Small intestine (tissue), 7 donors: ENCODE measurements at regions not wholly inside any gene's neighbourhood (a gene's known extent, or its start where the extent isn't known, plus 50 kb on each side); places are given as distances from the start of the nearest gene placed in this dataset.
"Not testable (repeated sequence)": the region's sequence is repeated elsewhere in the genome, so short reads cannot be mapped to it uniquely, and the experiment has no call there.

ENCODE experiments used
- DNase-seq, 2 donors: peaks; one replicate each; pipeline versions ENCODE4 v3.0.0 to v3.0.0-alpha.2; 2013
- FAIRE-seq: peaks from 2 replicates; lab custom pipeline; 2012; peaks lifted over from hg19 to GRCh38; lab: Jason Lieb, UNC
- H3K27ac ChIP-seq, 3 donors: one replicate each; pipeline ENCODE4 v1.5.1; 2013; ENCODE audit warnings: low read length in 2 of 3, mild to moderate bottlenecking in 2 of 3, control low read depth in 1 of 3, inconsistent platforms in 1 of 3, low read depth in 1 of 3, moderate library complexity in 1 of 3
- H3K27me3 ChIP-seq, 3 donors: one replicate each; pipeline ENCODE4 v1.6.1; 2013; ENCODE audit warnings: low read length in 3 of 3, inconsistent platforms in 1 of 3; ENCODE audit not compliant: control insufficient read depth in 3 of 3, insufficient read depth in 3 of 3
- H3K36me3 ChIP-seq, 3 donors: one replicate each; pipeline ENCODE4 v1.6.1; 2013; ENCODE audit warnings: low read length in 3 of 3, inconsistent platforms in 1 of 3, low read depth in 1 of 3, mild to moderate bottlenecking in 1 of 3, moderate library complexity in 1 of 3; ENCODE audit not compliant: control insufficient read depth in 3 of 3, insufficient read depth in 2 of 3
- H3K4me1 ChIP-seq, 3 donors: one replicate each; pipeline ENCODE4 v1.6.1; 2013; ENCODE audit warnings: low read length in 2 of 3, inconsistent platforms in 1 of 3, low read depth in 1 of 3, mild to moderate bottlenecking in 1 of 3, moderate library complexity in 1 of 3; ENCODE audit not compliant: control insufficient read depth in 3 of 3, insufficient read depth in 2 of 3
- H3K4me3 ChIP-seq, 3 donors: one replicate each; pipeline ENCODE4 v1.5.1; 2013; ENCODE audit warnings: low read length in 3 of 3, control low read depth in 1 of 3, inconsistent platforms in 1 of 3, low read depth in 1 of 3, mild to moderate bottlenecking in 1 of 3, moderate library complexity in 1 of 3
- H3K9me3 ChIP-seq, 2 donors: one replicate each; pipeline ENCODE4 v1.6.1; 2013; ENCODE audit warnings: low read depth in 1 of 2, low read length in 1 of 2; ENCODE audit not compliant: control insufficient read depth in 2 of 2, insufficient read depth in 1 of 2
- WGBS, 3 donors: extraction: QIAGEN DNeasy Blood & Tissue Kit; methylation state at CpG; one replicate each; pipeline ENCODE4 v1.1.7; 2013; 5-methylcytosine and 5-hydroxymethylcytosine counted together
- donor health status: healthy with polysubstance abuse.
- donor health status: control.
- donor health status: control.
- donor health status: Bipolar disorder and iron deficiency.
- donor health status: healthy.

DNA sequence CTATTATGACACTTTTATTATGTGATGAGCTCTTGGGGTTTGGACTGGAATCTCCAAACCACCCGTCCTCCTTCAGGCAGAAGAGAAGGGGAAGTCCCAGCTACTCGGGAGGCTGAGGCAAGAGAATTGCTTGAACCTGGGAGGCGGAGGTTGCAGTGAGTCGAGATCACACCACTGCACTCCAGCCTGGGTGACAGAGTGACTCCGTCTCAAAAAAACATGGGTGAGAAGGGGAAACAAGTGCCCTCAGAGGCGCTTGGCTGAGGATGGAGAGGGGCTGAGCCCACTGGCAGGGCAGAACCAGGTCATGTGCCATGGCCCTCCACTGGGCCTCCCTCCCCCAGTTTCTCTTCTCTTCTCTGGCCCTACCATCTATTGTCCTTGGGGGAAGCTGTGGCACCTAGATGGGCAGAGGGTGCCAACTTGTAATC, 120.9 kb upstream of the SMURF2 start:
- WGBS, 3 donors: 67 to 84% (median 84%) methylated on average over 6 of the region's 6 CpGs
- Histone ChIP-seq H3K9me3 (peaks cover 0 to 2% of the 10 kb centered on the region in 2 donors), H3K4me1 (peaks cover 3 to 45% (median 3%) of the 10 kb centered on the region in 3 donors), H3K27ac (no peak overlapping the region), H3K27me3 (peaks cover 0 to 39% (median 0%) of the 10 kb centered on the region in 3 donors), H3K4me3 (no peak overlapping the region), H3K36me3 (peaks cover 4 to 57% (median 6%) of the 10 kb centered on the region in 3 donors)
- DNase-seq (no peak), FAIRE-seq (no peak)

DNA sequence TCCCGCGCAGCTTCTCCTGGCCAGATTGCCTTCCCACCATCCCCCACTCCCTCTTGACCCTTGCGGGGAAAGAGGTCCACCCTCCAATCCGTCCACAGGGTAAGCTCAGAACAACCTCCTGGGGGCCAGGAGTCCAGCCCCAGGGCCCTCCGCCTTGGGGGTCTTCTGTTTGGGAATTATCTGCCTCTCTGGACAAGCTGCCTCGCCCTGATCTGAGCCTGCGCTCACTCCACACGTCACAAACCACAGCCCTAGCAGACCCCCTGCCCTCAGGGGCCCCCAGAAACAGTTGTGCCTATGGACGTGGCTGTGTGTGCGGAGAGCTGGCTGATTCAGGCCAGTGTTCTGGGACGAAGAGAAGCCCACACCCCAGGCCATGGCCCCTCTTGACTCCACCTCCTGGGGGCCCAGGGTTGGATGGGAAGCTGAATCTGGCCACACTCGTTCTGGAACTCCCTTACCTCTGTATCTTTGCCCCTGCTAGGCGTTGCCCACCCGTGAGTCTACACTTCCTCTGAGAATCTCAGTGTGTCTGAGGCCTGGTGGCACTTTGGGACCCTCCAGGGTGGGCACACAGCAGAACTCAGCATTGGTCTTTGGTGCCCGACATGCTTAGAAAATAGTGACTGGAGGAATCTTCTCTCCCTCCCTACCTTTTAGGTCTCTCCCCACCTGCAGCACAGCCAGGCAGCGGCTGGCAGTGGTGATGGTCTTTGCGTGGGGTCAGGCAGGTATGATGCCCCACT, 119.9 kb upstream of the SMURF2 start:
- Histone ChIP-seq H3K27ac (peak overlapping the region in 1 of 3 donors; percentile 65), H3K27me3 (peaks cover 0 to 50% (median 0%) of the 10 kb centered on the region in 3 donors), H3K9me3 (peaks cover 0 to 2% of the 10 kb centered on the region in 2 donors), H3K36me3 (peaks cover 4 to 51% (median 6%) of the 10 kb centered on the region in 3 donors), H3K4me3 (no peak overlapping the region), H3K4me1 (peaks cover 0 to 47% (median 3%) of the 10 kb centered on the region in 3 donors)
- FAIRE-seq (no peak), DNase-seq (no peak)
- 76 to 81% (median 78%) methylated on average over 17 of the region's 17 CpGs for WGBS, 3 donors

DNA sequence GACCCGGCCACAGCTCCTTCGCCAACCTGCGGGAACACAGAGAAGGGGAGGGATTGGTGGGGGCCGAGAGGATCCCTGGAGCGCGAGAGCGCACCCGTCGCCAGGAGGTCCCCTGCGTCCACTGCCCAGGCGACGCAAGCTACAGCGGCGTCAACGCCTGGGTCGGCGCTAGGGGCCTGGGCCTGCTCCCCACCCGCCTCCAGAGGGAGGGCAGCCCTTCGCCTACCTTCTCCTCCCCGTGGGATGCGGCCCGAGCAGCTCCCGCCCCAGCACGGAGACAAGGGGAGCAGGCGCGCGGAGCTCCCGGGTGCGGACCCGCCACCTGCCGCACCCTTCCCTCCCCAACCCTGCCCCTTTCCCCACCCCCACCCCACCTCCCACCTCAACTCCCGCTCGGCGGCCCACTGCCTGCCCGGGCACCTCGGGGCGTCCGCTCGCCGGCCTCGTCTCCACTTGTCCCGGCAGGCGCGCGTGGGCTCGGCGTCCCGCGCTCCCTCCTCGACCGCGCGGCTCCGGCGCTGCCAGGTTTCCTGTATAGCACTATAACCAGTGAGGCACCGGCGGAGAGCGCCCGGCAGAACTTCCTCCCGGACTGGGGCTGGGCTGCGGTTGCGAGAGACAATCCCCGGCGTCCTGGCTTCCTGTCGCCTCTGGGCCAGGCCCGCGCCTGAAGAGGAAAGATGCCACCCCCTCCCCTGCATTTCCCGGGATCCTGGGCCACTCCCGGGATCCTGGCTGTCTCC, 119.1 kb upstream of the SMURF2 start:
- Histone ChIP-seq H3K27ac (peak overlapping the region in 1 of 3 donors; percentile 65), H3K9me3 (peaks cover 0 to 2% of the 10 kb centered on the region in 2 donors), H3K36me3 (peaks cover 4 to 43% (median 6%) of the 10 kb centered on the region in 3 donors), H3K4me3 (peak overlapping the region; percentile 40 to 58 (median 50)), H3K27me3 (peaks cover 0 to 50% (median 0%) of the 10 kb centered on the region in 3 donors), H3K4me1 (peaks cover 0 to 50% (median 3%) of the 10 kb centered on the region in 3 donors)
- FAIRE-seq (no peak), DNase-seq (peak; percentile 50 to 62)
- WGBS, 3 donors: 1 to 2% (median 2%) methylated on average over 44 to 69 of the region's 69 CpGs

DNA sequence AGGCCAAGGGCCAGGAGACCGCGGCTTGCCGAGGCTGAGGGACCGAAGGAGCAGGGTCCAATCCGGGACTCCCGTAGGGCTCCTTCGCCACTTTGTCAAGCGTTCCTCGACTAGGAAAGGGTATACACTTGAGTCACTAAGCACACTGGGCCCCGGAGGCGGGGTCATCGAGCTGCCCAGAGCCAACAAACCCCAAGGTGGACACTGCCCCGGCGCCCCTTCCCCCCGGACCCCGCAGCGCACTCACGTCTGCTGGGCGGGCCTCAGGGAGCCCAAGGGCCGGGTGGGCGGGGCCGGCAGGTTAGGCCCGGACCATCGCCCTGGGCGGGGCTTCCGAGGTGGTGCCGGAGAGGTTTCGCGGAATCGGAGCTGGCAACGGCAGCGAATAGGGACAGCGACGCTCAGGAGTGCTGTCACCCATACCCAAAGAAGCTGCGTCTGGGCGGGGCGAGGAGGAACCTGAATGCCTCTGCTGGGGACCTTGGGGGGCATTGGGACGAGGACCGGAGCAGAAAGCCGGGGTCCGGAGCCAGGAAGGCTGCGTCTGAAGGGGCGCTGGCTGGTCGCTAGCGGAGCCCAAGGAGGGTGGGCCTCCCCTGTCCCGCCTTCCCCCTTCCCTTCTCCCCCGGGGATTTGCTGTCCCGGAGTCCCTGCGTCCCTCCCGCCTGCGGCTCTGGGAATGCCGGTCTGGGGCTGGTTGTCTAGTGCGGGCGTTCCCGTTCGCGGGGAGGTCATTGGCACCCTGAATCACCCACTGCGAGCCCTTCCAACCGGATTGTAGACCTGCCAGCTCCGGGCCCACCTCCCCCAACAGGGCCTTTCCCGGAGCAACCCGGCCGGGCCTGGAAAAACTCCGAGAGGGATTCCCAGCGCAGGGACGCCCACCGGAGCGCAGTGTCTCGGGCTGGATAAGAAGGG, 118.2 kb upstream of the SMURF2 start:
- Histone ChIP-seq H3K4me3 (peak overlapping the region; percentile 40 to 58 (median 50)), H3K9me3 (peaks cover 0 to 2% of the 10 kb centered on the region in 2 donors), H3K27me3 (peaks cover 0 to 50% (median 0%) of the 10 kb centered on the region in 3 donors), H3K27ac (peak overlapping the region in 2 of 3 donors; percentile 13 to 65), H3K4me1 (peaks cover 0 to 56% (median 3%) of the 10 kb centered on the region in 3 donors), H3K36me3 (peaks cover 4 to 38% (median 6%) of the 10 kb centered on the region in 3 donors)
- no peak for FAIRE-seq
- 1 to 4% (median 3%) methylated on average over 56 to 69 of the region's 69 CpGs for WGBS, 3 donors
- peak; percentile 86 to 87 for DNase-seq

DNA sequence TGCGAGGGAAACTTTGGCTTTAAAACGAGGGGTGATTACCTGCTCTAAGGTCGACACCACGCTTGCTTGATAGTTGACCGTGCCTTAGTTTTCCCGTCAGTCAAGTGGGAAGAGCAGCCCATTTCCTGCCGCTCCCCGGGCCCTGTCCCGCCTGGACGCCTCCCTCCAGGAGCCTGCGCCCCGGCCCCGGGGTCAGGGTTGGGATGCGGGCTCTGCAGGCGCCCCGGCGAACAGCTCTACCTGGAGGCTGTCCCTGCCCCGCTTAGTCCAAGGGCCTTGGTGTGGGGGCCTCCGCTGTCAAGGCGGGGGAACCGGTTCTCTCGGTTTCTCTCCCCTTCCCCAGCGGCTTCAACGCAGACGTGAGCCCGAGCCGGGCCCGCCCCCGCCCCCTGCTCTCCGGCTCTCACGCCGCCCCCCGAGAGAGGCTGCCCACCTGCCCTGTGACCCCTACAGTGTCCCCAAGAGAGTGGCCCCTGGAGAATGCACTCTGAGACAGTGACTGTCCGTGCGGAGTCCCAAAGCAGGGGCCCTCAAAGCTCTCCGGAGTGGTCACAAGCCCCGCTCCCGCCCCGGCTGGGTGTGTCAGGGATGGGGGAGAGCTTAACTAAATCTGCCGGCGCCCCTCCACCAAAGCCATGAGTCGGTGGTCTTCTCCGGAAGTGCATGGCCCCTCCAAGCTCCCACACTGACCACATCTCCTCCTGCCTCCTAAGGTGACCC, 117.4 kb upstream of the SMURF2 start:
- Histone ChIP-seq H3K4me3 (peak overlapping the region in 2 of 3 donors; percentile 40 to 58), H3K36me3 (peaks cover 0 to 30% (median 3%) of the 10 kb centered on the region in 3 donors), H3K9me3 (peaks cover 0 to 2% of the 10 kb centered on the region in 2 donors), H3K4me1 (peaks cover 0 to 60% (median 3%) of the 10 kb centered on the region in 3 donors), H3K27me3 (peaks cover 0 to 50% (median 0%) of the 10 kb centered on the region in 3 donors), H3K27ac (no peak overlapping the region)
- no peak for FAIRE-seq
- WGBS, 3 donors: 10 to 29% (median 20%) methylated on average over 38 to 43 of the region's 43 CpGs
- DNase-seq: peak in 1 of 2 donors; percentile 60

DNA sequence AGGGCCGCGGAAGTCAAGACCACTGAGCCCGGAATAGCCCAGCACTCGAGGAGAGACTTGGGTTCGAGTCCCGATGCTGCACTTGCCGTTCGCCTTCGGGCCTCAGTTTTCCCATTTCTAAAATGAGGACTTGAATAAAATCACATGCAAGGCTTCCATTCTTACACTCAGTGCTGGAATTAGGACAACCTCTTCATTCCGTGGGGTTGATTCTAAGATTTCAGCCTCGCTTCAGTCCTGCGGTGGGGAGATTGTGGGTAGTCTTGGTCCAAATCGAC, 116.9 kb upstream of the SMURF2 start:
- not testable (repeated sequence) for DNase-seq
- Histone ChIP-seq H3K4me3 (peak overlapping the region in 1 of 3 donors; percentile 19), H3K4me1 (peaks cover 0 to 64% (median 3%) of the 10 kb centered on the region in 3 donors)

DNA sequence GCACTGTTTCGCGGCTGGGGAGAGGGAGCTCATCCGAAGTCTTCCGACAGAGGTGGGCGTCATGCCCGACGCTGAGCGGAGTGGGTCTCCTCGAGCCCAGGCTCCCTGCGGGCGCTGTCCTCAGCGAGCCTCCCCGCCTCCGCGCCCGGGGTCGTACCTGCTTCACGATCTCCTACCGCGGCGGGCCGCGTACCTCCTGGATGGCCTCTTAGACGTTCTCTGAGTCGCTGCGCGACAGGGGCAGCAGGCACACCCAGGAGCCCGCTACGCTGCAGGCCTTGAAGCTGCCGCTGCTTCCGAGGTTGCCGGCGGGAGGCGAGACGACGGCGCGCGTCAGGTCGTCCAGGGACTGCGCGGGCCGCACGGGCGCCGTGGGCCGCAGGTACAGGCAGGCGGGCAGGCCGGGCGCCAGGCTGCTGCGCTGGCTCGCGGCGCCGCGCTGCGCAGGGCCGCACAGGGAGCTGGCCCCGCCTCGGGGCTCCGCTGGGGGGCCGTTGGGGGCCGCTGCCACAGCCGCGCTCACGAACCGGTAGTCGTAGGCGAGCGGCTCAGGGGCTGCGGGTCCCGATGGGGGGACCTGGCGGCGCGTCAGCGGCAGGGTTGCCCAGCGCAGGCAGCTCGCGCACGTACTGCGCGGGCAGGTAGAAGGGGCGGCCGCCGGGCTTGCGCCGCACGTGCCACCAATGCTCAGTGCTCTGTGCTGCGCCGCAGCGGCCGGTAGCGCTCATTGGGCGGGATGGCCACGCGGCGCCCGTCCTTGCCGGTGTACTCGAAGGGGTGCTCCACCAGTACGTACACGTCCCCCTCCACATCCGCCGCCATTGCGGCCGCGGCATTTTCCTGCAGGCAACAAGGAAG, 116.4 kb upstream of the SMURF2 start:
- Histone ChIP-seq H3K9me3 (peaks cover 0 to 2% of the 10 kb centered on the region in 2 donors), H3K27ac (peak overlapping the region in 2 of 3 donors; percentile 8 to 12), H3K4me1 (peaks cover 0 to 64% (median 3%) of the 10 kb centered on the region in 3 donors), H3K27me3 (peaks cover 0 to 50% (median 0%) of the 10 kb centered on the region in 3 donors), H3K4me3 (peak overlapping the region in 2 of 3 donors; percentile 23 to 33), H3K36me3 (peaks cover 0 to 20% (median 0%) of the 10 kb centered on the region in 3 donors)
- DNase-seq (peak; percentile 31 to 72), FAIRE-seq (no peak)
- 8 to 15% (median 10%) methylated on average over 96 to 107 of the region's 107 CpGs for WGBS, 3 donors

More for the DNA sequence above, 116.9 kb upstream of the SMURF2 start:
- H3K9me3 ChIP-seq, H3K27ac ChIP-seq, FAIRE-seq: not testable (repeated sequence)
- 16 to 27% (median 26%) methylated on average over 13 of the region's 13 CpGs for WGBS, 3 donors
- peaks cover 0 to 50% (median 0%) of the 10 kb centered on the region in 3 donors for H3K27me3 ChIP-seq
- H3K36me3 ChIP-seq: peaks cover 0 to 25% (median 0%) of the 10 kb centered on the region in 3 donors
